ENCODE measurements at regions not wholly inside any gene's neighbourhood (a gene's known extent, or its start where the extent isn't known, plus 50 kb on each side); places are given as distances from the start of the nearest gene placed in this dataset.

- TF ChIP-seq CTCF (IDR thresholded peaks at IDR 0.05; ENCODE audit: poor library complexity) (no peak), EZH2 (IDR thresholded peaks at IDR 0.05; ENCODE audit: borderline replicate concordance) (no peak), EZH2phosphoT487 (IDR thresholded peaks at IDR 0.05; ENCODE audit: low read depth, severe bottlenecking, unreplicated experiment) (no peak)
Observed at GRCh38 chr10:30736685-30737232, 107.2 kb upstream of the LYZL2 start.

Measured in hepatocyte (in vitro differentiated cells).